ENCODE measurements at regions not wholly inside any gene's neighbourhood (a gene's known extent, or its start where the extent isn't known, plus 50 kb on each side); places are given as distances from the start of the nearest gene placed in this dataset.
"Not testable (repeated sequence)": the region's sequence is repeated elsewhere in the genome, so short reads cannot be mapped to it uniquely, and the experiment has no call there.

- no peak for DNase-seq (ENCODE audit: low spot score)
Measured at GRCh38 chr1:4119516-4120220, 219.6 kb upstream of the C1orf174 start.

- DNase-seq (ENCODE audit: low spot score), result no peak
Measured at GRCh38 chr1:4120557-4121292, 220.7 kb upstream of the C1orf174 start.

GRCh38 chr1:4121293-4121684 lies 221.2 kb upstream of the C1orf174 start:
- DNase-seq (ENCODE audit: low spot score), result no peak

DNA sequence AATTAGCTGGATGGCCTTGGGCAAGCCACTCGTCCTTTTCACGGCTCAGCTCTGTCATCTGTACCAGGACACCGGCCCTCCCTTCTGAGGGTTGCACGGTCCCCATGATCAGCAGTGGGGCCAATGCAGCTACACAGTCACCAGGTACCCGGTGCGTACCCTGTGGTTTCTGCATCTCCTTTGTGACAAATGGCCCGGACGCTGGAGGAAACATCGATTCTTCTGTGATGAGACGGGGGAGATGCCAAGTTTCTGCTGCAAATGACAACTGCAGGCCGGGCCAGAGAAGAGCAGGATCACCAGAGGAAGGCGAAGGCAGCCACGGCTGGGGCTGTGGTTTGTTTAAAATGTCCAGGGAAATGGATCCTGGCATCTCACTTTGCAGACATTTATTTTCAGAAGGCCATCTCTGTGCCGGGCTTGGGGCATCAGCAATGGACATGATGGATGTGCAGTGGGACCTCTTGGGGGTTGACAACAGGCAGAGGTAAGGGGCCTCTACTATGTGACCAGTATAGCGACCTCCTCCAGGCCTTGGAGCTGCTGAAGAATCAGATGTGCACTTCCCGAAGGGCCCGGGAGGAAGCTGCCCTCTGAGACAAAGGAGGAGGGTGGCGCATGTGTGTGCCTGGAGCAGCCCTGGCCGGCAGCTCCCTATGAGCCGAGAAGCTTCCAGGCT lies 221.9 kb upstream of the C1orf174 start:
- DNase-seq (ENCODE audit: low spot score), result no peak

- no peak for DNase-seq (ENCODE audit: low spot score)
Measured at GRCh38 chr1:4122513-4123160, 222.6 kb upstream of the C1orf174 start.

GRCh38 chr1:4124631-4125145 lies 224.6 kb upstream of the C1orf174 start:
- no peak for DNase-seq (ENCODE audit: low spot score)

DNA sequence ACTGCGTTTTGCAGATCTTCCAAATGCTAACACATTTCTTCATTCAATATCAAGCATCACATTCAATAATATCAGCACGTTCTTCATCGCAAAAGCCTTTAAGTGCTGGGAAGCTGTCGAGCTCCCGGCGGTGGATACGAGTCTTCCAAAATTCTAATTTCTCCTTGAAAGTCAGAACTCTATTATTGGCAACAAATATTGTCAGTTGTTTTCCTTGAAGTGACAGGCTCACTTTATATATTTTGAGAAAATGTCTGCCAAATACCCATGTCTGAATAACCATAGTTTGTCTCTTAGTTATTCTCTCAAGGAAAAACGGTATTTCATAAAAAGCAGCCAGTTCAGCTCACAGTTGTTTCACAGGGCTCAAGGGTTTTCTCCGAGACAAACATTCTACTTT lies 226.2 kb upstream of the C1orf174 start:
- DNase-seq (ENCODE audit: low spot score), result no peak

DNA sequence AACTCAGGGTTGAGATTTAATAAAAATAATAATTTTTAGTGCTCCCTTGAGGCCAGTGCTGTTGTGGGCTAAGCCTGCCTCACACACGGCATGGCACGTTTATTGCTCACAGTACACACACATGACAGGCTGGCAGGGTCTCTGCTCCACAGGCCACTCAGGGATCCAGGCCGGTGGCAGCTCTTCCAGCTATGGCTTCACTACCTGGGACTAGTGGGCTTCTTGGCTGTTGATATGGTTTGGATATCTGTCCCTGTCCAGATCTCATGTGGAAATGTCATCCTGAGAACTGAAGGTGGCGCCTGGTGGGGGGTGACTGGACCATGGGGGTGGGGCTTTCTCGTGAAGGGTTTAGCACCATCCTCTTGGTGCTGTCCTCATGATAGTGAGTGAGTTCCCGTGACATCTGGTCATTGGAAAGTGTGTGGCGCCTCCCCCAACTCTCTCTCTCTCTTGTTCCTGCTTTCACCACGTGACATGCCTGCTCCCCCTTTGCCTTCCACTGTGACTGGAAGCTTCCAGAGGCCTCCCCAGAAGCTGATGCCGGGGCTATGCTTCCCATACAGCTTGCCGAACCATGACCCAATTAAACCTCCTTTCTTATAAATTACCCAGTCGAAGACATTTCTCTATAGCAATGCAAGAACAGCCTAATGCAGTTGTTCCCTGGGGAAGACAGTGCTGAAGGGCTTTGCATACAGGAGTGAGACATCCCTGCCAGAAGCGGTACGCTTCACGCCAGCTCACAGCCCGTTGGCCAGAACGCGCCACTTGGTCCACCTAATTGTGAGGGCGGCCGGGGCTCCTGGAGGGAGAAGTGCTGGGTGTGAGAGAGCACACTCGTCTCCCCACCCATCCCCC lies 226.9 kb upstream of the C1orf174 start:
- no peak for DNase-seq (ENCODE audit: low spot score)

GRCh38 chr1:4127592-4128140 lies 227.6 kb upstream of the C1orf174 start:
- DNase-seq (ENCODE audit: low spot score), result no peak

DNA sequence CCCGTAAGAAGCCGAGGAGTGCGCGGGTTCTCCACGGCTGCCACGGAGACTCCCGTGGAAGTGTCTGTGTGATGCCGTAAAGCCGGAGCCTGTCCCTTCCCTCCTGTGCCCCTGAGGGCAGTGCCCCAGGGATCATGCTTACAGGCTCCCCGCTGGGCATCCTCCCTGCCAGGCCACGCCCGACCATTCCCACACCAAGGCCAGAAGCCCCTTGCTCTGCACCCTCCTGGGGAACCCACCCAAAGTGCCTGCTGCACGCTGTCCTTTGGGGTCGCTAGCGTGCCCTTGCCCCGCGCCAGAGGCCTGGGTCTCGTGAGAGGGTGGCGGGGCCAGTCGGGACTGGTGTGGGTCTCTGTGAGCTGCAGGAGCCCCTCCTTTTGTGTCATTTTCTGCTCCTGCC lies 228.5 kb upstream of the C1orf174 start:
- DNase-seq (ENCODE audit: low spot score), result no peak

DNA sequence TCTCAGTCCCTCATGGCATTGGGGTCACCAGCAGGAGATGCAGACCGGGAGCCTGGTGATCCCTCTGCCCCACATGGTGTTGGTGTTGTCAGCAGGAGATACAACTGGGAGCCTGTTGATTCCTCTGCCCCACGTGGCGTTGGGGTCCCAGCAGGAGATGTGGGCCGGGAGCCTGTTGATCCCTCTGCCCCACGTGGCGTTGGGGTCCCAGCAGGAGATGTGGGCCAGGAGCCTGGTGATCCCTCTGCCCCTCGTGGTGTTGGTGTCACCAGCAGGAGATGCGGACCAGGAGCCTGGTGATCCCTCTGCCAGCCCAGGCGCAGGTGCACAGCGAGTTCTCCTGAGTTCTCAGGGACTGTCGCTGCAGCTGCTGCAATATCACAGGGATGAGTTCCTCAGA lies 229.6 kb upstream of the C1orf174 start:
- DNase-seq (ENCODE audit: low spot score), result no peak

GRCh38 chr1:4130096-4130495 lies 230.0 kb upstream of the C1orf174 start:
- no peak for DNase-seq (ENCODE audit: low spot score)

- no peak for DNase-seq (ENCODE audit: low spot score)
Measured at GRCh38 chr1:4131734-4132133, 231.7 kb upstream of the C1orf174 start.

- no peak for DNase-seq (ENCODE audit: low spot score)
Measured at GRCh38 chr1:4132352-4133296, 232.6 kb upstream of the C1orf174 start.

GRCh38 chr1:4133297-4133938 lies 233.3 kb upstream of the C1orf174 start:
- DNase-seq (ENCODE audit: low spot score), result no peak

- DNase-seq (ENCODE audit: low spot score), result no peak
Measured at GRCh38 chr1:4133939-4134321, 233.9 kb upstream of the C1orf174 start.

GRCh38 chr1:4135853-4136252 lies 235.8 kb upstream of the C1orf174 start:
- DNase-seq (ENCODE audit: low spot score), result not testable (repeated sequence)

DNA sequence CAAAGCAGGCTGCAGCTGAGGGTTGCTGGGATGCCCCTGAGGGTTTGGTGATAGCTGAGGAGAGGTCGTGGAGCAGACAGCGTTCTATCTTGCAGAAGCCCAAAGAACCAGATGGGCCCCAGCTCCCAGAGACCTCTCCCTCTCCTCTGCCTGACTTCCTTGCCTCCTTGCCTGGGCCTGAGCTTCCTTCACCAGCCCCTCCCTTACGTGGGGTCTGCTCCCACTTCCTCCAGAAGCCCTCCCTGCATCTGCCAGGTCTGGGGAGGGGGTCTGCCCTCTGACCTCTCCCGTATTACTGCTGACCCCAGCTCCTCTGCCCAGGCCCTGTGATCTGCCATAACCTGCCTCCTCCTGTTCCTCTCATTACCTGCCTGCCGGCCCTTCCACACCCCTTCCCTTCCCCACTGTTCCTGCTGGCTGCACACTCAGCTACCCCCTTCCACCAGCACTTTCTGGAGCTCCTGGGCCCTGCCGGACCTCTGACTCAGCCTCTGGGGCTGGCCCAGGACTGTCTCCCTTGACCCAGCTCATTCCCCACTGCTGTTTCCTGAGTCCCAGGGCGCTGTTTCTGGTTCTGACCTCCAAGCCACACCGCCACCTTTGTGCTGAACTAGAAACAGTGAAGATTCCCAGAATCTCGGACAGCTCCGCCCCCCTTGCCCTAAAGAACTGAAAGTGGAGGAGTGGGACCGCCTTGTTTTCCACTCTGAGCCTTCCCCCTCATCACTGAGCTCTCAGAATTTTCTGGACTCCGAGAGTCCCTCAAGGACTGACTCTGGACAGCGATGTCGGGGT lies 237.7 kb upstream of the C1orf174 start:
- no peak for DNase-seq (ENCODE audit: low spot score)

DNA sequence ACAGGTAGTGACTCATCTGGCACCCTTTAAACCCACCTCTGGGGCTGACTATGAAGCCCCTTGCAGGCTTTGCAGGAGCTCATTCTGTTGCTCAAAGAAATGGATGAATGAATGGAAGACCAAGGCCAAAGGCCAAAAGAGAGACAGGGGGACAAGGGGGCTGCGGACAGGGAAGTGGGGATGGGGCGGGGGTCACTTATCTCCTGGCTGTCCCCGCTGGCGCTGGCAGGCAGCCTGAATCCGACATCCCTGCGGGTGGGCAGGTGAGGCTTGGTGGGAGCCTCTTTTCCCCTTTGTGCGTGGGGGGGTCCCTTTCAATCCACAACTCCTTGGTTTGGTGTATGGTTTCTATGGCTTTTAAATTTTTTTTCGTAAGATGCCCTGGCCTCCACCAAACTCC lies 239.6 kb upstream of the C1orf174 start:
- DNase-seq (ENCODE audit: low spot score), result no peak

Data from kidney tubule cell (primary cell).